Muscle of arm (tissue), 1 donor: ENCODE measurements at regions not wholly inside any gene's neighbourhood (a gene's known extent, or its start where the extent isn't known, plus 50 kb on each side); places are given as distances from the start of the nearest gene placed in this dataset.

Experiments
- DNase-seq: peaks from one replicate; pipeline ENCODE4 v3.0.0-alpha.2; 2013

- no peak for DNase-seq
Observed at GRCh38 chr1:187236199-187236598, 407.4 kb downstream of the PLA2G4A start.

GRCh38 chr1:187236676-187237075, 407.9 kb downstream of the PLA2G4A start:
- no peak for DNase-seq

GRCh38 chr1:187237542-187237941, 408.8 kb downstream of the PLA2G4A start:
- DNase-seq, result no peak

- no peak for DNase-seq
Observed at GRCh38 chr1:187241971-187242370, 413.2 kb downstream of the PLA2G4A start.

GRCh38 chr1:187244623-187245022, 415.9 kb downstream of the PLA2G4A start:
- peak; percentile 2 for DNase-seq

GRCh38 chr1:187245201-187245600, 416.5 kb downstream of the PLA2G4A start:
- no peak for DNase-seq

GRCh38 chr1:187249196-187249595, 420.4 kb downstream of the PLA2G4A start:
- DNase-seq, result no peak

- DNase-seq, result no peak
Observed at GRCh38 chr1:187252923-187253322, 424.2 kb downstream of the PLA2G4A start.

- no peak for DNase-seq
Observed at GRCh38 chr1:187257476-187257875, 428.7 kb downstream of the PLA2G4A start.

- DNase-seq, result no peak
Observed at GRCh38 chr1:187261637-187262036, 432.9 kb downstream of the PLA2G4A start.

- no peak for DNase-seq
Observed at GRCh38 chr1:187262731-187263130, 434.0 kb downstream of the PLA2G4A start.

- peak; percentile 20 for DNase-seq
Observed at GRCh38 chr1:187264995-187265602, 436.4 kb downstream of the PLA2G4A start.

- no peak for DNase-seq
Observed at GRCh38 chr1:187266051-187266450, 437.3 kb downstream of the PLA2G4A start.

GRCh38 chr1:187267827-187268226, 439.1 kb downstream of the PLA2G4A start:
- DNase-seq, result no peak

GRCh38 chr1:187270256-187270655, 441.5 kb downstream of the PLA2G4A start:
- DNase-seq, result no peak

- no peak for DNase-seq
Observed at GRCh38 chr1:187275346-187275745, 446.6 kb downstream of the PLA2G4A start.

GRCh38 chr1:187275985-187276575, 447.3 kb downstream of the PLA2G4A start:
- no peak for DNase-seq

GRCh38 chr1:187276677-187277076, 447.9 kb downstream of the PLA2G4A start:
- DNase-seq, result no peak

GRCh38 chr1:187280031-187280430, 451.3 kb downstream of the PLA2G4A start:
- DNase-seq, result no peak

- no peak for DNase-seq
Observed at GRCh38 chr1:187281085-187281484, 452.3 kb downstream of the PLA2G4A start.

- DNase-seq, result no peak
Observed at GRCh38 chr1:187283984-187284383, 455.2 kb downstream of the PLA2G4A start.

- DNase-seq, result no peak
Observed at GRCh38 chr1:187294421-187295201, 465.9 kb downstream of the PLA2G4A start.

GRCh38 chr1:187300081-187300480, 471.3 kb downstream of the PLA2G4A start:
- DNase-seq, result no peak
